GM21381 (cell line): ENCODE measurements at regions not wholly inside any gene's neighbourhood (a gene's known extent, or its start where the extent isn't known, plus 50 kb on each side); places are given as distances from the start of the nearest gene placed in this dataset.

Experiments
- ATAC-seq: cut with Tn5 transposase; IDR thresholded peaks from one replicate; pipeline ENCODE4 v1.9.1; 2021; ENCODE audit warnings: mild to moderate bottlenecking, moderate library complexity; ENCODE audit not compliant: unreplicated experiment

DNA sequence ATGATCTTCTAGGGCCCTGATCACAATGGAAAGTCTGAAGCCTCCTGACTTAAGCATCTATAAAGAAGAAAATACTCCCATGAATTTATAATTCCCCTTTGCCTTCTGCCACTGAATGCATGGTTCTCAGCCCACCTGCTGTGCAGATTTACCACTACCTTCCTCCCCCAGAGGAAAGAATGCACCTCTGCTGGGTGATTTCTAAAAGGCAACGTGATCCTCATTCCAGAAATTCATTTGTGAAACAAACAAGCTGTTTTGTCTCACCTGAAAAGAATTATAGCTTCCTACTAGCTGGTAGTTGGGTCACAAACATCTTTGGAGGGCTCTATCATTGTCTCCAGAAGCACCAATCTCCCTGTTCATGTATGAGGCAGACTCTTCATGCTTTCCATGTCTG is 320.2 kb downstream of the CDC14C start:
- no peak for ATAC-seq

GRCh38 chr7:49245062-49245461 is 320.7 kb downstream of the CDC14C start:
- ATAC-seq = no peak

DNA sequence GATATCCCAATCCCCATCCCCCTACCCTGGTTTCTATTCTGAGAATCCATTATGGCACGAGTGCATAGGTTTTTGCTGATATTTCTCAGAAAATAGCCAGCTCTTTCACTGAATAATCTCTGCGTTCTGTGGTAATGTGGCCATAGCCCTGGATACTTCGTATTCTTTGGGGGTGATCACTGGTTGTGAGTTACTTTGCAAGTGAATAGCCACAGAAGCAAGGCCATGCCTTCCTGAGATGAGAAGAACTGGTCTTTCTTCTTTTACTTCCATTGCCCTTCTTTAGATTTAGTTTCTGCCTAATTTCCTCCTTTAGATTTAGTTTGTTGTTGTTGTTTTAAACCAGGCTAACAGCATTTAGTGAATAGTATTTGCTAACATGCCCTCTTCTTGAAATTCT is 323.4 kb downstream of the CDC14C start:
- ATAC-seq = no peak

GRCh38 chr7:49255054-49255453 is 330.7 kb downstream of the CDC14C start:
- no peak for ATAC-seq

DNA sequence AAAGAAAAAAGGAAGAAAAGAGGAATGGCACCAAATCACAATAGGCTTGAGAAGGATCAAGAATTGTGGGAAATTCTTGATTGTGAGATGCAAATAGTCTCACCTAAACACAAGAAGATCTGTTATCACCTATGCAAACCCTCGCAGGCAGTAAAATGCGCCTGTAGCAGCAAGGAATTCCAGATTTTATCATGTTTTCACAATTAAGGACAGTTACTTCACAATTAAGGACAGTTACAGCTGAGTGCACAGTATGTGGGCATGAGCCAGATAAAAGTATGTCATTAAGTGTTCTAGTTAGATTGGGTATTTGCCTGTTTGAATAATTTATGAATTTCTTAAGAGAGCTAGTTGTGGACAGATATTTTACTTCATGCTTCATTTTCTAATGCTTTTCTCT is 336.2 kb downstream of the CDC14C start:
- ATAC-seq = no peak

DNA sequence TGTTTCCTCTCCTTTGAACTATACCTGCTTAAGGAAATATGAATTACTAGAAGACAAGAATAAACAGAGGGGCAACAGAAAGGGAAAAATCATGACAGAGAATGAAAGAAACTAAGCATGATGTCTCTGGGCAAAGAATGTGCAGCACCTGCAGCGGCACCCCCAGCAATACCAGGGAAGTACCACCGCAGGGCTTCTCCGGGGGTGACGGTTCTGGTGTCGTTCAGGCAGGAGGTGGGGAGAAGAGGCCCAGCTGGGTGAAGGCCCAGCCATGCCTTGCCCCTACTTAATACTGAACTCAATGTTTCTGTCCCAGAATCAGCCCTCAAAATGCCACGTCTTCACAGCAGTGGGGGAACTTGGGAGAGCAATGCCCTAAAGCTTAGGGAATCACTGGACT is 337.6 kb downstream of the CDC14C start:
- no peak for ATAC-seq

GRCh38 chr7:49264530-49264929 is 340.2 kb downstream of the CDC14C start:
- ATAC-seq = no peak

DNA sequence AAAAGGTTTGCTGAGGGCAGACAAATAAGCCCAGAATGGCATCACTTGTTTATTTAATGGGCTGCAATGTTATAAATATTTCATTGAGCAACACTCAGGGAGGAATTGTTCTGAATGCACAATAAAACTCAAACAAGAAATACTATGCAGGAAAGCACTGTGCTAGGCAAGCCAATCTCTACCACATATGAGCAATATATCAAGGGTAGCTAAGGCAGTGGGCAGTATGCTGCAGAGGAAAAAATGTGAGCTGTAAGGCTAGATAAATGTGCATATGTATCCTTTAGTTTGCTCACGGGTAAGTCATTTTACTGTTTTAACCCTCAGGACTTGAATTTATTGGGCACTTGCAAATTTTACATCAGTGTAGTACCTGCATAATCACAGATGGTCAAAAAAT is 349.6 kb downstream of the CDC14C start:
- no peak for ATAC-seq

DNA sequence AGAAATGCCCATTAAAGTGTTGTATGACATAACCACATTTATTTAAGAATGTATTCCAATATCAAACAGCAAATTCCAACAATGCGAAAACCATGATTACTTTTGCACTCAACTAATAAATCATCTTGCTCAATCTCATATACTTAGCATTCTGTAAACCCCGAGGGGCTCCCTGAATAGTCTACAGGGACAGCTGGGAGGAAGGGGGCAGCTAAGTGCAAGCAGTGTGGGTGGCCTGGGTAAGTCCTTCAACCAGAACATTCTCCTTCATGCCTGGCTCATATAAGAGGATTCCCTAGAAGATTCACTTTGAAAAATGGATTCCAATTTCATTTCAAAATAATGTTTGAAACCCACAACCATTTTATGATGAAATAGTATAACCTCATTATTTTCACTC is 355.5 kb downstream of the CDC14C start:
- no peak for ATAC-seq

- ATAC-seq = no peak
These were observed 363.3 kb downstream of the CDC14C start for GRCh38 chr7:49287653-49288052.

GRCh38 chr7:49294611-49295010 is 370.3 kb downstream of the CDC14C start:
- ATAC-seq = no peak

DNA sequence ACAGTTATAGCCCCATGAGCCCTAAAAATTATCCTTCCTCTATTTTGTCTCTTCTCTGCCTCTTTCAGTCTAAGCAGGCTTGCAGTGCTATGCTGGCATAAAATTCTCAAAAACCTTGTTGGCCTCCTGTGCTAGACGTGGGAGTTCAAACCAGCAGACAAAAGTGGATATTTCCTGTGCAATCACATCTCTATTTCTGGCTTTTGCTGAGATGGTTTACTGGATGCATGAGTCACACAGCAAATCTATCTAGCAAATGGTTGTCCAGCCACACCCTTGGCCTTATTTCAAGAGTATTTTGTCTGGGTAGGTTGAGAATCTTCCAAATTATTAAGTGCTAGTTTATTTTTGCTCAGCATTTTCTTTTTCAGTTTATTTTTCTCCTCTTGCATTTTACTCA is 370.8 kb downstream of the CDC14C start:
- ATAC-seq = no peak

DNA sequence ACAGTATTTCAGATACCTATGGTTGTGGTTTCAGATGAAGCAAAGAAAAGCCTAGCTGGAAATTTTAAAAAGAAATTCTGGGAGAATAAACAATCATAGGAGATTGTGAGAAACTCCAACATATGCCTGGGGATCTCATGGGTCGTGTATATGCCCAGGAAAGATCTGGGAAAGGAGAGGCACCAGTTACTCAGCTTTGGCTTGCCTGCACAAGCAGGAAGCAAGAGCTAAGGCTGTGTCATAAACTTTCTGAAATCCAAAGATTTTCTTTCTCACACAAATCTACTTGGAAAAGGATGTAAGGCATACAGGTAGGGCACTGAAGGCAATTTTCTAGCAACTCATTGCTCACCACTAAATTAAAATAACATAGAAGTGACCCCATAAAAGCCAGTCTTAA is 373.6 kb downstream of the CDC14C start:
- no peak for ATAC-seq

- no peak for ATAC-seq
These were observed 384.4 kb downstream of the CDC14C start for GRCh38 chr7:49308787-49309186.

DNA sequence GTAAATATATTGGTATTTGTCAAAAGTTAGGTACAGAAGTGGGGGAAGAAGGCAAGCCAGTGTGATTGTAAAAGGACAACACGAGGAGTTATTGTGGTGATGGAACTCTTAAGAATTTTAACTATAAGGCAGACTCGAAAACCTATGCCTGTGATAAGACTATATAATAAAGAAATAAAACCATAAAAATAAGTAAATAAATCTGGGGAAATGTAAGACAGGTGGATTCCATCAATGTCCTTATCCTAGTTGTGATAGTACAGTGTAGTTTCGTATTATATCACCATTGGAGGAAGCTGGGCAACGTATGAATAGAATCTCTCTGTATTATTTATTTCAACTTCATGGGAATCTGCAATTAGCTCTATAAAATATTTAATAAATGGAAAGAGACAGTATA is 395.7 kb downstream of the CDC14C start:
- ATAC-seq = no peak

- no peak for ATAC-seq
These were observed 397.5 kb downstream of the CDC14C start for GRCh38 chr7:49321843-49322242.

DNA sequence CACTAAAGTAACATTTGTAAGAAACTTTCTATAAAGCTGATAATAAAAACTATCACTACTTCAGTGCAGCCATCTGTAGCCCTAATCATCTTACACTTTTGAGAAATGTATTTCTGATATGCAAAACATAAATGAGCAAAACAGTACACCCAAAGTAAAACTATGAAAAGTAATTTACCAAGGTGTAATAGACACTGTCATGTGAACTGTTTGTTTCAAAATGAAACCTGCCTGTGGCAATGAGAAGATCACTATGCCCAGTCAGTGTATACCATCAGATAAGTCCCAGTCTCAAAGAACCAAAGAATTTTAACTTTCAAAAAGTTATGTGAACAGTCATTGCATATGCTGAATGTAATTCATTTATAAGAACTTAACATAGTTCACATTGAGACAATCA is 398.1 kb downstream of the CDC14C start:
- no peak for ATAC-seq

GRCh38 chr7:49324040-49324439 is 399.7 kb downstream of the CDC14C start:
- no peak for ATAC-seq

- ATAC-seq = no peak
These were observed 400.4 kb downstream of the CDC14C start for GRCh38 chr7:49324707-49325106.

DNA sequence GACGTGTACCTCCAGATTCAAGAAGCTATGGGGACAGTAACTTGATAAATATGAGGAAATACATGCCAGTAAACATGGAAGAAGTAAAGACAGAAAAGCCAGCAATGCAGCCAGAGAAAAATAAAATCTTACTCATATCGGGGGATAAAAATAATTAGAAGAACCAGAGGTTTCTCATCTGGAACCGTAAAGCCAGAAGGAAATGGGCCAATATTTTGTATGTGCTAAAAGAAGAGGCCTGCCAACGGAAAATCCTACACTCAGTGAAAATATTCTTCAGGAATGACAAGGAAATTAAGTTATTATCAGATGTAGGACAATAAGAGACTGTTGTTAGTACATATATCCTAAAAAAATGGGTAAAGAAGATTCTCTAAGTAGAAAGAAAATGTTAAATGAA is 401.2 kb downstream of the CDC14C start:
- ATAC-seq = no peak

GRCh38 chr7:49327155-49327554 is 402.8 kb downstream of the CDC14C start:
- ATAC-seq = no peak

DNA sequence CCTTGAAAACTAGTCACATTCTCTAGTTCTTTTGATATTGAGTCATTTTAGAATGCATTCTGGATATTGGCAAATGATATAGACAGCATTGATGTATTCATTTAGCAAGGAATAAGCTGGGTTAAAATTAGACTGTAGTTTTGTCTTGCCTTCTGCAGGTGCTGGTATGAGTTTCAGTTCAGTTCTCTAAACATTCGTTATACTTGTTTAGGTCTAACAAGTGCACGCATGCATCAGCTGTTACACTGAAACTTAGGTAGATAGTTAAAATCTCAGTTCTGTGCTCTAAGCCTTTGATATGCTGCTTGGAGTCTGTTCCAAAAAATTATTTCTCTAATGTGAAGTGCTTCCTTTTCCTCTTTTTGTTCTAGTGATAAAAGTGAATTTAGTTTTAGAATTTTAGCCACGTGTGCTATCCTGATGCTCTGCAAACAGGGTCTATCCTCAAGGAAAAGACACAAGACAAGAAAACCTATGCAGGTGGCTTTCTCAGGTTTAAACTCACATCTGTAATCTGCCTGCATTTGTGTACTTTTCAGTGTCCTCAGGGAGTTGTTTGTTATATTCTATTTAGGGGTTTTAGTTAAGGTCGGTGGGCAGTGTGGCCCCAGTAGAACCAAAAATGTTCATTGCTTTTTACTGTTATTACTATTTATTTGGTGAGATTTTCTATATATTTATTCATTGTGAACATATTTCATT is 409.0 kb downstream of the CDC14C start:
- no peak for ATAC-seq

DNA sequence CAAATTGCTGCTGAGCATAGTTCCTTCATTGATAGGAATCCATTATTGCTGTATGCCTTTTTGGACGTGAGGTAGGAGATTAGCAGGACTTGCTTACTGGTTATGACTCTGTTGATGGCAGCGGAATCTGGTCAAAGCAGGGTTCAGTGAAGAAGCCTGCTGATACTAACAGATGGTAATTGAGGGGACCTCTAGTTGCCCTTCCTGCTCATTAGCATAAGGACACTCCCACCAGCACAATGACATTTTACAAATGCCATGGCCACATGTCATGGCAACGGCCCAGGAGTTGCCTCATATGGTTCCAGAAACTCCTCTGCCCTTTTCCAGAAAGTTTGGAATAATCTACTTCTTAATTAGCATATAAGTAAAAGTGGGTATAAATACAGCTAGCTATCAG is 417.5 kb downstream of the CDC14C start:
- no peak for ATAC-seq
